ENCODE measurements at regions not wholly inside any gene's neighbourhood (a gene's known extent, or its start where the extent isn't known, plus 50 kb on each side); places are given as distances from the start of the nearest gene placed in this dataset.

- Histone ChIP-seq H3K27me3 (ENCODE audit: control insufficient read depth in 5 of 5, insufficient read depth in 4 of 5, low read length in 5 of 5) (peaks cover 0 to 5% (median 0%) of the 10 kb centered on the region in 5 donors), H3K9me3 (ENCODE audit: control insufficient read depth in 5 of 5, low read length in 5 of 5) (no peaks in the 10 kb centered on the region), H3K9ac (ENCODE audit: low read length in 5 of 5) (no peak overlapping the region), H3K27ac (ENCODE audit: low read depth, low read length) (no peak overlapping the region), H3K36me3 (ENCODE audit: control insufficient read depth in 5 of 5, insufficient read depth in 5 of 5, low read length in 5 of 5) (no peaks in the 10 kb centered on the region), H3K4me3 (ENCODE audit: low read depth in 1 of 5, low read length in 5 of 5) (no peak overlapping the region), H3K4me1 (ENCODE audit: control insufficient read depth in 5 of 5, insufficient read depth in 5 of 5, low read length in 5 of 5) (peaks cover 0 to 7% (median 0%) of the 10 kb centered on the region in 5 donors)
These were observed 118.7 kb downstream of the RPS12 start for GRCh38 chr6:132933090-132933489.

GRCh38 chr6:132934496-132934895 lies 120.1 kb downstream of the RPS12 start:
- H3K27me3 ChIP-seq (ENCODE audit: control insufficient read depth in 5 of 5, insufficient read depth in 4 of 5, low read length in 5 of 5), result peaks cover 0 to 5% (median 0%) of the 10 kb centered on the region in 5 donors
- H3K9ac ChIP-seq (ENCODE audit: low read length in 5 of 5), result no peak overlapping the region
- H3K4me3 ChIP-seq (ENCODE audit: low read depth in 1 of 5, low read length in 5 of 5), result no peak overlapping the region
- no peaks in the 10 kb centered on the region for H3K9me3 ChIP-seq (ENCODE audit: control insufficient read depth in 5 of 5, low read length in 5 of 5)
- H3K27ac ChIP-seq (ENCODE audit: low read depth, low read length), result no peak overlapping the region
- no peaks in the 10 kb centered on the region for H3K36me3 ChIP-seq (ENCODE audit: control insufficient read depth in 5 of 5, insufficient read depth in 5 of 5, low read length in 5 of 5)
- peaks cover 0 to 7% (median 0%) of the 10 kb centered on the region in 5 donors for H3K4me1 ChIP-seq (ENCODE audit: control insufficient read depth in 5 of 5, insufficient read depth in 5 of 5, low read length in 5 of 5)

DNA sequence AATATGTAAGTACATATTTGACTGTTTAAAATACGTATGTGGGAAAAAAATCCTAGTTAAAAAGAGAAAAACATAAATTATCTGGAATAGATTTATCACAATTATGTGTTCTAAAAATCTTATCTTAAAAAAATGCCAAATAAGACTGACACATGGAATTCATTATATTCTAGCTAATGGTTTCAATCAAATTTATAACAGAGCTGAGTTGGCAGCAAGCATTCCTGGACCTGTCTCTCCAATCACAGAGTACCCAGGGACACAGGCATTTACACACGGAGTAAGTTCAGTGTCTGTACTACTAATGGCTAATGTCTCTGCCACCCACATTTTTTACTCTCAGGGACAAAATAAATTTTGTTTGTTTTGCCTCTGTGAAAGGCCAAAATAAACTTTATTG lies 122.3 kb downstream of the RPS12 start:
- Histone ChIP-seq H3K4me1 (ENCODE audit: control insufficient read depth in 5 of 5, insufficient read depth in 5 of 5, low read length in 5 of 5) (peaks cover 0 to 7% (median 0%) of the 10 kb centered on the region in 5 donors), H3K4me3 (ENCODE audit: low read depth in 1 of 5, low read length in 5 of 5) (no peak overlapping the region), H3K36me3 (ENCODE audit: control insufficient read depth in 5 of 5, insufficient read depth in 5 of 5, low read length in 5 of 5) (no peaks in the 10 kb centered on the region), H3K27ac (ENCODE audit: low read depth, low read length) (no peak overlapping the region), H3K9ac (ENCODE audit: low read length in 5 of 5) (no peak overlapping the region), H3K27me3 (ENCODE audit: control insufficient read depth in 5 of 5, insufficient read depth in 4 of 5, low read length in 5 of 5) (peaks cover 0 to 5% (median 0%) of the 10 kb centered on the region in 5 donors), H3K9me3 (ENCODE audit: control insufficient read depth in 5 of 5, low read length in 5 of 5) (no peaks in the 10 kb centered on the region)

- H3K4me3 ChIP-seq (ENCODE audit: low read depth in 1 of 5, low read length in 5 of 5), result no peak overlapping the region
- no peak overlapping the region for H3K27ac ChIP-seq (ENCODE audit: low read depth, low read length)
- no peaks in the 10 kb centered on the region for H3K36me3 ChIP-seq (ENCODE audit: control insufficient read depth in 5 of 5, insufficient read depth in 5 of 5, low read length in 5 of 5)
- peaks cover 0 to 7% (median 0%) of the 10 kb centered on the region in 5 donors for H3K4me1 ChIP-seq (ENCODE audit: control insufficient read depth in 5 of 5, insufficient read depth in 5 of 5, low read length in 5 of 5)
- H3K9me3 ChIP-seq (ENCODE audit: control insufficient read depth in 5 of 5, low read length in 5 of 5), result no peaks in the 10 kb centered on the region
- H3K9ac ChIP-seq (ENCODE audit: low read length in 5 of 5), result no peak overlapping the region
- peaks cover 0 to 5% (median 0%) of the 10 kb centered on the region in 5 donors for H3K27me3 ChIP-seq (ENCODE audit: control insufficient read depth in 5 of 5, insufficient read depth in 4 of 5, low read length in 5 of 5)
These were observed 123.1 kb downstream of the RPS12 start for GRCh38 chr6:132937466-132937906.

DNA sequence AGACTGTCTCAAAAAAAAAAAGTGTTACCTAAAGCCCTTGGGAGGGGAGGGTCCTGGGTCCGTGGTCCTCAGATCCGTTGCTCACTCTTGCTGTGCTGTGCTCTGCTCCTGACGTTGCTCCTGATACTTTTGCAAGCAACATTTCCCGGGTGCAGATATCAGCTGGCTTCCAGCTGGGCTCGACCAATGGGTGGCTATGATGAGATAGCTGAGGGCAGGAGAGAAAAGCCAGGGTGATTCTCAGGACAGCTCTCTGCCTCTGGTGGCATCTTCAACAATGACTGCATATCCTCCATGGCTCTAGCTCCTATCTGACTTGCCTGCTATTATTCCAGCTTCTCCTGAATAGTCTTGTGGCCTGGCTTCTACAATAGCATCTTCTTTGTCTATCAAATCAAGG lies 134.5 kb downstream of the RPS12 start:
- Histone ChIP-seq H3K9me3 (ENCODE audit: control insufficient read depth in 5 of 5, low read length in 5 of 5) (no peaks in the 10 kb centered on the region), H3K4me1 (ENCODE audit: control insufficient read depth in 5 of 5, insufficient read depth in 5 of 5, low read length in 5 of 5) (no peaks in the 10 kb centered on the region), H3K27me3 (ENCODE audit: control insufficient read depth in 5 of 5, insufficient read depth in 4 of 5, low read length in 5 of 5) (peaks cover 0 to 8% (median 0%) of the 10 kb centered on the region in 5 donors), H3K27ac (ENCODE audit: low read depth, low read length) (no peak overlapping the region), H3K9ac (ENCODE audit: low read length in 5 of 5) (no peak overlapping the region), H3K4me3 (ENCODE audit: low read depth in 1 of 5, low read length in 5 of 5) (no peak overlapping the region), H3K36me3 (ENCODE audit: control insufficient read depth in 5 of 5, insufficient read depth in 5 of 5, low read length in 5 of 5) (no peaks in the 10 kb centered on the region)

- Histone ChIP-seq H3K4me3 (ENCODE audit: low read depth in 1 of 5, low read length in 5 of 5) (no peak overlapping the region), H3K9ac (ENCODE audit: low read length in 5 of 5) (no peak overlapping the region), H3K27me3 (ENCODE audit: control insufficient read depth in 5 of 5, insufficient read depth in 4 of 5, low read length in 5 of 5) (peaks cover 0 to 8% (median 0%) of the 10 kb centered on the region in 5 donors), H3K36me3 (ENCODE audit: control insufficient read depth in 5 of 5, insufficient read depth in 5 of 5, low read length in 5 of 5) (no peaks in the 10 kb centered on the region), H3K27ac (ENCODE audit: low read depth, low read length) (no peak overlapping the region), H3K4me1 (ENCODE audit: control insufficient read depth in 5 of 5, insufficient read depth in 5 of 5, low read length in 5 of 5) (no peaks in the 10 kb centered on the region), H3K9me3 (ENCODE audit: control insufficient read depth in 5 of 5, low read length in 5 of 5) (no peaks in the 10 kb centered on the region)
These were observed 136.2 kb downstream of the RPS12 start for GRCh38 chr6:132950566-132950965.

DNA sequence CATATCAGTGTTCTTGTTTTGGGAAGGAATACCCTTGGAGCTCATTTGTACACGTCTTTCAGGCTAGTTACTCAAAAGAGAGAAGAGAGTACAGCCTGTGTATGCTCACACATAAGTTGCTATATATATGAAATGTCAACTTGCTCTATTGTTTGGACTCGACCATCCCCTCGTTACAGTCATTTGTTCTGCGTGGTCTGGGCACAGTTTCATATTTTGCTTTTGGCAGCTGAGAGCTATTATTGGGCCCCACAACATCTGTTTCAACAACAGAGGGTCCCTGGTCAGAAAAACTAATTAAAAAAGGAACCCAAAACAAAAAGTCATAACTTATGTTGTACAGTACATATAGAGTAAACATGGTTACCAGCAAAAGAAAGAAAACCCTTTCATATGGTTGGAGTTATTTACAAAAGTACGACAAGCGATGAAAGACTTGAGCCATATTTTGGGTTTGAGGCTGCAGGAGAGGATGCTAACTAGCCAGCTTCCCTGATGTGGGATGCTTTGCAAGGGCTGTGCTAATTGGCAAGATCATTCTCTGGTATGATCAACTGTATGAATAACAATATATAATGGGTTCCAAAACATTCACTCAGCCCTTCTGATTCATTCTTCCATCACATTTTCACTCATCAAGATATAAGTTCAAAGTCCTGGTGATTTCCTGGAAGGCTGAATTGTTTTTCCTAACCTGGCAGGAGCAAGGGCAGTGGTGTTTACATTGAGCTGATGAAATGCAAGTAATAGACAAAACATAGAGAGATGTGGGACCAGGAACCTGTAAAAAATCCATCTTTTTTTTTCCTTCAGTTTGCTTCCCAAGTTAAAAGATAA lies 137.9 kb downstream of the RPS12 start:
- Histone ChIP-seq H3K36me3 (ENCODE audit: control insufficient read depth in 5 of 5, insufficient read depth in 5 of 5, low read length in 5 of 5) (no peaks in the 10 kb centered on the region), H3K4me1 (ENCODE audit: control insufficient read depth in 5 of 5, insufficient read depth in 5 of 5, low read length in 5 of 5) (no peaks in the 10 kb centered on the region), H3K27ac (ENCODE audit: low read depth, low read length) (no peak overlapping the region), H3K27me3 (ENCODE audit: control insufficient read depth in 5 of 5, insufficient read depth in 4 of 5, low read length in 5 of 5) (peaks cover 0 to 8% (median 0%) of the 10 kb centered on the region in 5 donors), H3K9me3 (ENCODE audit: control insufficient read depth in 5 of 5, low read length in 5 of 5) (no peaks in the 10 kb centered on the region), H3K9ac (ENCODE audit: low read length in 5 of 5) (no peak overlapping the region), H3K4me3 (ENCODE audit: low read depth in 1 of 5, low read length in 5 of 5) (no peak overlapping the region)

GRCh38 chr6:132952986-132953385 lies 138.6 kb downstream of the RPS12 start:
- no peaks in the 10 kb centered on the region for H3K36me3 ChIP-seq (ENCODE audit: control insufficient read depth in 5 of 5, insufficient read depth in 5 of 5, low read length in 5 of 5)
- no peaks in the 10 kb centered on the region for H3K4me1 ChIP-seq (ENCODE audit: control insufficient read depth in 5 of 5, insufficient read depth in 5 of 5, low read length in 5 of 5)
- no peak overlapping the region for H3K9ac ChIP-seq (ENCODE audit: low read length in 5 of 5)
- H3K27ac ChIP-seq (ENCODE audit: low read depth, low read length), result no peak overlapping the region
- H3K4me3 ChIP-seq (ENCODE audit: low read depth in 1 of 5, low read length in 5 of 5), result no peak overlapping the region
- peaks cover 0 to 8% (median 0%) of the 10 kb centered on the region in 5 donors for H3K27me3 ChIP-seq (ENCODE audit: control insufficient read depth in 5 of 5, insufficient read depth in 4 of 5, low read length in 5 of 5)
- H3K9me3 ChIP-seq (ENCODE audit: control insufficient read depth in 5 of 5, low read length in 5 of 5), result no peaks in the 10 kb centered on the region

GRCh38 chr6:132954222-132954621 lies 139.9 kb downstream of the RPS12 start:
- no peak overlapping the region for H3K9ac ChIP-seq (ENCODE audit: low read length in 5 of 5)
- peaks cover 0 to 8% (median 0%) of the 10 kb centered on the region in 5 donors for H3K27me3 ChIP-seq (ENCODE audit: control insufficient read depth in 5 of 5, insufficient read depth in 4 of 5, low read length in 5 of 5)
- no peak overlapping the region for H3K27ac ChIP-seq (ENCODE audit: low read depth, low read length)
- H3K4me3 ChIP-seq (ENCODE audit: low read depth in 1 of 5, low read length in 5 of 5), result no peak overlapping the region
- H3K4me1 ChIP-seq (ENCODE audit: control insufficient read depth in 5 of 5, insufficient read depth in 5 of 5, low read length in 5 of 5), result no peaks in the 10 kb centered on the region
- no peaks in the 10 kb centered on the region for H3K36me3 ChIP-seq (ENCODE audit: control insufficient read depth in 5 of 5, insufficient read depth in 5 of 5, low read length in 5 of 5)
- no peaks in the 10 kb centered on the region for H3K9me3 ChIP-seq (ENCODE audit: control insufficient read depth in 5 of 5, low read length in 5 of 5)

DNA sequence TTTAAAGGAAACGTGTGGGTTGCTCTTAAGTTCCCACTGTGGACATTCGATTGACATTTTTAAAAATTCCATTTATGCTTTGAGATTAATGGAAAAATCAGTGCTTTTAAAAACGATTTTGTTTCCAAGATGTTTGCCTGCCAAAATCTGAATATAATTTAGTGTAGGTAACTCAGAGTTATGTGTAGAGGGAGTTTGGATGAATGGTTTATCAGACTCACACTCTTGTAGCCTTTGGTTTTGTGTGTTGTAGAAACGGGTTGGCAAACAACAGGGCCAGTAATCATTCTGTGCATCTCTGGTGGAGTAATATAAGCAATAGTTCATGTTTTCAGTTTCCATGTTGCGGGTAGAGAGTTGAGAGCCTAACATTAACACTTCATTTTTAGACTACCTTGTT lies 140.6 kb downstream of the RPS12 start:
- no peaks in the 10 kb centered on the region for H3K4me1 ChIP-seq (ENCODE audit: control insufficient read depth in 5 of 5, insufficient read depth in 5 of 5, low read length in 5 of 5)
- no peak overlapping the region for H3K9ac ChIP-seq (ENCODE audit: low read length in 5 of 5)
- peaks cover 0 to 8% (median 0%) of the 10 kb centered on the region in 5 donors for H3K27me3 ChIP-seq (ENCODE audit: control insufficient read depth in 5 of 5, insufficient read depth in 4 of 5, low read length in 5 of 5)
- H3K27ac ChIP-seq (ENCODE audit: low read depth, low read length), result no peak overlapping the region
- no peaks in the 10 kb centered on the region for H3K9me3 ChIP-seq (ENCODE audit: control insufficient read depth in 5 of 5, low read length in 5 of 5)
- H3K4me3 ChIP-seq (ENCODE audit: low read depth in 1 of 5, low read length in 5 of 5), result no peak overlapping the region
- H3K36me3 ChIP-seq (ENCODE audit: control insufficient read depth in 5 of 5, insufficient read depth in 5 of 5, low read length in 5 of 5), result no peaks in the 10 kb centered on the region

Measured in subcutaneous abdominal adipose tissue (tissue), 5 donors.